ENCODE measurements at regions not wholly inside any gene's neighbourhood (a gene's known extent, or its start where the extent isn't known, plus 50 kb on each side); places are given as distances from the start of the nearest gene placed in this dataset.

DNA sequence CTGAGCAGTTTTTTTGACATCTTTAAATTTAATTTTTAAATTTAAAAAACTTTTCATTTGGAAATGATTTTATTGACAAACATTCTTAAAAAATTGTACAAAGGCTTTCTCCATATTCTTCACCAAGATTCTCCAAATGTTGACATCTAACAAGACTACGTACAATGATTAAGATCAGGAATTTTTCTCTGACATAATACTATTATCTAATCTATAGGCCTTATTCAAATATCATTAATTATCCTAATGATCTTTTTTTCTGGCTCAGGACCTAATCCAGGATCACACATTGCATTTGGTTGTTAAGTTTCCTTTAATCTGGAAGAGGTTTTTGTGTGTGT is 106.1 kb upstream of the OSMR start:
- Mint-ChIP-seq H3K27ac (no peak overlapping the region), H3K4me1 (no peaks in the 10 kb centered on the region), H3K36me3 (no peaks in the 10 kb centered on the region), H3K4me3 (no peak overlapping the region), H3K27me3 (ENCODE audit: insufficient read depth, low read depth) (peaks cover 4% of the 10 kb centered on the region), H3K9me3 (peaks cover 19% of the 10 kb centered on the region)
- no peak for DNase-seq (ENCODE audit: low spot score)
- Histone ChIP-seq H3K9ac (no peak overlapping the region), H3K27ac (no peak overlapping the region), H4K20me1 (ENCODE audit: low read depth) (no peaks in the 10 kb centered on the region), H3K4me1 (no peaks in the 10 kb centered on the region), H2AFZ (replicated peaks) (no peak overlapping the region), H3K27me3 (no peaks in the 10 kb centered on the region), H3K79me2 (ENCODE audit: low read depth) (no peaks in the 10 kb centered on the region), H3F3A (ENCODE audit: low read depth) (no peaks in the 10 kb centered on the region), H3K9me3 (ENCODE audit: low read depth) (peaks cover 6% of the 10 kb centered on the region), H3K36me3 (no peaks in the 10 kb centered on the region), H3K4me2 (no peak overlapping the region), H3K4me3 (no peak overlapping the region)
- TF ChIP-seq EZH2phosphoT487 (IDR thresholded peaks at IDR 0.05) (no peak), EZH2 (IDR thresholded peaks at IDR 0.05) (no peak)
- TF ChIP-seq, protein P1, sequence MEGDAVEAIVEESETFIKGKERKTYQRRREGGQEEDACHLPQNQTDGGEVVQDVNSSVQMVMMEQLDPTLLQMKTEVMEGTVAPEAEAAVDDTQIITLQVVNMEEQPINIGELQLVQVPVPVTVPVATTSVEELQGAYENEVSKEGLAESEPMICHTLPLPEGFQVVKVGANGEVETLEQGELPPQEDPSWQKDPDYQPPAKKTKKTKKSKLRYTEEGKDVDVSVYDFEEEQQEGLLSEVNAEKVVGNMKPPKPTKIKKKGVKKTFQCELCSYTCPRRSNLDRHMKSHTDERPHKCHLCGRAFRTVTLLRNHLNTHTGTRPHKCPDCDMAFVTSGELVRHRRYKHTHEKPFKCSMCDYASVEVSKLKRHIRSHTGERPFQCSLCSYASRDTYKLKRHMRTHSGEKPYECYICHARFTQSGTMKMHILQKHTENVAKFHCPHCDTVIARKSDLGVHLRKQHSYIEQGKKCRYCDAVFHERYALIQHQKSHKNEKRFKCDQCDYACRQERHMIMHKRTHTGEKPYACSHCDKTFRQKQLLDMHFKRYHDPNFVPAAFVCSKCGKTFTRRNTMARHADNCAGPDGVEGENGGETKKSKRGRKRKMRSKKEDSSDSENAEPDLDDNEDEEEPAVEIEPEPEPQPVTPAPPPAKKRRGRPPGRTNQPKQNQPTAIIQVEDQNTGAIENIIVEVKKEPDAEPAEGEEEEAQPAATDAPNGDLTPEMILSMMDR (IDR thresholded peaks at IDR 0.05) = no peak

DNA sequence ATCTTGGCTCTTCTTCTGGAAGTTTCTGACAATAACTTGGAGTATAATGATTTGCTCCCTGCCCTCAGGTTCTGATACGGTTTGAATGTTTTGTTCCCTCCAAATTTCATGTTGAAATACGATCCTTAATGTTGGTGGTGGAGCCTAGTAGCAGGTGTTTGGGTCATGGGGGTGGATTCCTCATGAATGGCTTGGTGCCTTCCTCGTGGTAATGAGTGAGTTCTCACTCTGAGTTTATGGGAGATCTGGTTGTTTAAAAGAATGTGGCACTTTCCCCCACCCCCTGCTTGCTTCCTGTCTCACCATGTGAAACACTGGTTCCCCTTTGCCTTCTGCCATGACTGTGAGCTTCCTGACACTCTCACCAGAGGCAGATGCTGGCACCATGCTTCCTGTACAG is 103.0 kb upstream of the OSMR start:
- Histone ChIP-seq H4K20me1 (ENCODE audit: low read depth) (no peaks in the 10 kb centered on the region), H3K4me1 (no peaks in the 10 kb centered on the region), H3F3A (ENCODE audit: low read depth) (no peaks in the 10 kb centered on the region), H3K9me3 (ENCODE audit: low read depth) (peaks cover 6% of the 10 kb centered on the region), H3K4me2 (no peak overlapping the region), H3K79me2 (ENCODE audit: low read depth) (no peaks in the 10 kb centered on the region), H3K36me3 (no peaks in the 10 kb centered on the region), H3K27ac (no peak overlapping the region), H3K27me3 (no peaks in the 10 kb centered on the region), H3K9ac (no peak overlapping the region), H2AFZ (replicated peaks) (no peak overlapping the region), H3K4me3 (no peak overlapping the region)
- Mint-ChIP-seq H3K27ac (peak overlapping the region; percentile 69), H3K36me3 (no peaks in the 10 kb centered on the region), H3K4me3 (no peak overlapping the region), H3K27me3 (ENCODE audit: insufficient read depth, low read depth) (peaks cover 6% of the 10 kb centered on the region), H3K4me1 (no peaks in the 10 kb centered on the region), H3K9me3 (peaks cover 17% of the 10 kb centered on the region)
- TF ChIP-seq EZH2 (IDR thresholded peaks at IDR 0.05) = no peak
- TF ChIP-seq EZH2phosphoT487 (IDR thresholded peaks at IDR 0.05) = no peak
- no peak for DNase-seq (ENCODE audit: low spot score)

DNA sequence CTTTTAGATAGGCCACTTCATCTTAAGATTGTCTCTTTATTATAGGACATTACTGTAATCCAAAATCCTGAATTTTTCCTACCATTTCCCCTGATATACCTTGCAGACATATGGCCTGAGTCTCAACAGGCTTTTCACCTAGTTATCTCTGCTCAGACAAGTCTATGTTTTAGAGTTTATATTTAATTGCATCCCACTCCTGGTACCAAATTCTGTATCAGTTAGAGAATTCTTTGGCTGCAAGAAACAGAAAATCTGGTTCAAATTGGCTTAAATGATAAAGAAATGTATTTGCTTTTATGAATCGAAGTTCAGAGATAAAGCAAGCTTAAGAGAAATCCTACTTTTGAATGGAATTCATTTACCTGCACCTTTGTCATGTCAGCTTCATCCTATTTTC is 102.2 kb upstream of the OSMR start:
- no peak overlapping the region for H3K4me3 Mint-ChIP-seq
- H3K9me3 ChIP-seq (ENCODE audit: low read depth) = peaks cover 6% of the 10 kb centered on the region
- no peak overlapping the region for H3K9ac ChIP-seq
- no peak for TF ChIP-seq EZH2 (IDR thresholded peaks at IDR 0.05)
- DNase-seq (ENCODE audit: low spot score) = no peak
- no peaks in the 10 kb centered on the region for H3K4me1 ChIP-seq
- no peak overlapping the region for H3K4me3 ChIP-seq
- peaks cover 6% of the 10 kb centered on the region for H3K27me3 Mint-ChIP-seq (ENCODE audit: insufficient read depth, low read depth)
- H2AFZ ChIP-seq (replicated peaks) = no peak overlapping the region
- H4K20me1 ChIP-seq (ENCODE audit: low read depth) = no peaks in the 10 kb centered on the region
- H3K4me2 ChIP-seq = no peak overlapping the region
- H3K27me3 ChIP-seq = no peaks in the 10 kb centered on the region
- no peaks in the 10 kb centered on the region for H3K36me3 ChIP-seq
- H3K9me3 Mint-ChIP-seq = peaks cover 17% of the 10 kb centered on the region
- no peaks in the 10 kb centered on the region for H3K4me1 Mint-ChIP-seq
- H3K27ac Mint-ChIP-seq = no peak overlapping the region
- no peaks in the 10 kb centered on the region for H3F3A ChIP-seq (ENCODE audit: low read depth)
- H3K27ac ChIP-seq = no peak overlapping the region
- no peaks in the 10 kb centered on the region for H3K36me3 Mint-ChIP-seq
- H3K79me2 ChIP-seq (ENCODE audit: low read depth) = no peaks in the 10 kb centered on the region

DNA sequence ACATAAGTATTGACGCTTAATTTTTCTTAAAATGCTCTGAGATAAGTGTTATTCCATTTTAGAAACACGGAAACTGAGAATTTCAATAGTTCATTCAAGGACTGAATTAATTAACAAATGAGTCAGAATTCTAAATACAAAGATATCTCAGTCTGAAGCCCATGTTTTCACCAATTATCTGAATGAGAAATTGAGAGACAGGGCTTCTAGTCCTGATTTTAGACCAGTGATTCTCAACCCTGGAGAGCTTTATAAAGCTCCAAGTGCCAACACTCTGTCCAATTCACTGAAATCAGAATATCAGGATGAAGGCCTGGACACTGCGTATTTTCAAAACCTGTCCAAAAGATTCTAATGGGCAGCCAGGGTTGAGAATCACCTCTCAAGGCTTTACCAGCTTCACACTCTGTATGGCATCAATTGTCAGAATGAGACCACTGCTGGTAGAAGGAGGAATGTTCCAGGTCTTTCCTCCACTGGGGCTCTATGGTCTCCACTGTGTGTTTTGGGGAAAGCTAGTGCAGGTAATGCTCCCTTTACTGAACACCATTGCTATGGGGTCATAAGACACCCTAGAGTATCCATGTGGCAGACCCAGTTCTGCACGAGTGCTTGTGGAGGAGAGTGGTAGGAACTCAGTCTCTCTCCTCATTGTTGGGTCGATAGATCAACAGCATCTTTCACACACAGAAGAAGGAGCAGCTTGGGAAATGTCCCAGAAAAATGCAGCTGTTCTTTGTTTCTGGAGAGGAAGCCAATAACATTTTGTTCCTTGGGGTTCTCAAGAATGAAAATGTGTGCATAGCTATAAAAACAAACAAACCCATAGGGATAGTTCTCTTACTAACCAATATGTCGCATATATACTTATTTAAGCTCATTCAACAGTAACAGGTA is 99.7 kb upstream of the OSMR start:
- H3K9me3 ChIP-seq (ENCODE audit: low read depth) = peaks cover 6% of the 10 kb centered on the region
- H3K27ac ChIP-seq = no peak overlapping the region
- no peak overlapping the region for H3K9ac ChIP-seq
- TF ChIP-seq, protein P1 (IDR thresholded peaks at IDR 0.05) = no peak
- TF ChIP-seq EZH2phosphoT487 (IDR thresholded peaks at IDR 0.05) = no peak
- TF ChIP-seq EZH2 (IDR thresholded peaks at IDR 0.05) = no peak
- no peaks in the 10 kb centered on the region for H3K79me2 ChIP-seq (ENCODE audit: low read depth)
- H3K4me3 ChIP-seq = no peak overlapping the region
- no peaks in the 10 kb centered on the region for H3K36me3 ChIP-seq
- H2AFZ ChIP-seq (replicated peaks) = no peak overlapping the region
- no peaks in the 10 kb centered on the region for H3F3A ChIP-seq (ENCODE audit: low read depth)
- H4K20me1 ChIP-seq (ENCODE audit: low read depth) = no peaks in the 10 kb centered on the region
- no peak overlapping the region for H3K27ac Mint-ChIP-seq
- DNase-seq (ENCODE audit: low spot score) = no peak
- no peak overlapping the region for H3K4me2 ChIP-seq
- peaks cover 8% of the 10 kb centered on the region for H3K27me3 Mint-ChIP-seq (ENCODE audit: insufficient read depth, low read depth)
- no peaks in the 10 kb centered on the region for H3K4me1 ChIP-seq
- H3K4me1 Mint-ChIP-seq = peaks cover 2% of the 10 kb centered on the region
- H3K9me3 Mint-ChIP-seq = peaks cover 17% of the 10 kb centered on the region
- no peaks in the 10 kb centered on the region for H3K27me3 ChIP-seq
- no peak overlapping the region for H3K4me3 Mint-ChIP-seq
- H3K36me3 Mint-ChIP-seq = no peaks in the 10 kb centered on the region

Measured in neural progenitor cell (in vitro differentiated cells).